Endodermal cell (in vitro differentiated cells): ENCODE measurements at regions not wholly inside any gene's neighbourhood (a gene's known extent, or its start where the extent isn't known, plus 50 kb on each side); places are given as distances from the start of the nearest gene placed in this dataset.
A peak's percentile ranks its signal among the peaks of the same experiment; 100 is the strongest.

Experiments used
- DNase-seq: peaks from one replicate; pipeline ENCODE4 v3.0.0-alpha.2; 2017
- H3K27ac ChIP-seq: 2 replicates; pipeline ENCODE4 v1.5.1; 2013; ENCODE audit warnings: mild to moderate bottlenecking, low read depth, low read length, moderate library complexity
- H3K27me3 ChIP-seq: 2 replicates; pipeline ENCODE4 v1.6.1; 2013; ENCODE audit warnings: mild to moderate bottlenecking, low read length, moderate library complexity; ENCODE audit not compliant: insufficient read depth, control insufficient read depth, poor library complexity, severe bottlenecking
- H3K36me3 ChIP-seq: 2 replicates; pipeline ENCODE4 v1.7.0; 2013; ENCODE audit warnings: mild to moderate bottlenecking, low read length, moderate library complexity; ENCODE audit not compliant: control insufficient read depth, insufficient read depth
- H3K4me1 ChIP-seq: one replicate; pipeline ENCODE4 v1.7.0; 2013; ENCODE audit warnings: low read length; ENCODE audit not compliant: control insufficient read depth, insufficient read depth
- H3K4me3 ChIP-seq: 2 replicates; pipeline ENCODE4 v1.5.1; 2013; ENCODE audit warnings: mild to moderate bottlenecking, low read length, moderate library complexity
- H3K9ac ChIP-seq: 2 replicates; pipeline ENCODE4 v1.6.1; 2013; ENCODE audit warnings: mild to moderate bottlenecking, low read length, moderate library complexity; ENCODE audit not compliant: poor library complexity, severe bottlenecking; ENCODE audit errors: extremely low read depth
- H3K9me3 ChIP-seq: 2 replicates; pipeline ENCODE4 v1.6.1; 2013; ENCODE audit warnings: mild to moderate bottlenecking, low read length, moderate library complexity; ENCODE audit not compliant: control insufficient read depth
- H3K27ac Mint-ChIP-seq: 2 replicates; pipeline ENCODE4 v1.8.0; 2020; ENCODE audit warnings: mixed read lengths
- H3K27me3 Mint-ChIP-seq: 2 replicates; pipeline ENCODE4 v1.8.0; 2021; ENCODE audit warnings: mild to moderate bottlenecking, mixed read lengths; ENCODE audit not compliant: insufficient read depth
- H3K36me3 Mint-ChIP-seq: 2 replicates; pipeline ENCODE4 v1.8.0; 2020; ENCODE audit warnings: low read depth, mixed read lengths
- H3K4me1 Mint-ChIP-seq: 2 replicates; pipeline ENCODE4 v1.8.0; 2020; ENCODE audit warnings: mixed read lengths
- H3K4me3 Mint-ChIP-seq: 2 replicates; pipeline ENCODE4 v1.8.0; 2020; ENCODE audit warnings: mild to moderate bottlenecking, moderate library complexity, mixed read lengths
- H3K9me3 Mint-ChIP-seq: 2 replicates; pipeline ENCODE4 v1.8.0; 2020; ENCODE audit warnings: mild to moderate bottlenecking, mixed read lengths
- WGBS, 2 experiments: methylation state at CpG; one replicate each; pipeline versions ENCODE4 v1.1.5 to v1.1.7; 2013; ENCODE audit warnings: missing lambda C conversion rate in 2 of 2, mixed read lengths in 1 of 2; ENCODE audit not compliant: insufficient coverage in 1 of 2, insufficient read length in 1 of 2; 5-methylcytosine and 5-hydroxymethylcytosine counted together
- TF ChIP-seq, protein P1 (sequence below): fragments of 200-600 bp; sonication (generic); conservative IDR thresholded peaks from 2 replicates; pipeline ENCODE4 v1.5.0; 2021; ENCODE audit warnings: antibody characterized with exemption, mild to moderate bottlenecking

GRCh38 chr5:84779186-84779585 lies 394.5 kb upstream of the EDIL3 start:
- DNase-seq, result no peak
- Mint-ChIP-seq H3K27ac (no peak overlapping the region), H3K4me3 (no peak overlapping the region), H3K27me3 (no peaks in the 10 kb centered on the region), H3K36me3 (no peaks in the 10 kb centered on the region), H3K4me1 (peaks cover 11% of the 10 kb centered on the region), H3K9me3 (no peaks in the 10 kb centered on the region)
- no peaks in the 10 kb centered on the region for H3K4me1 ChIP-seq
- H3K9ac ChIP-seq, result no peak overlapping the region
- 91% methylated on average over 2 of the region's 2 CpGs; no CpG with 5 or more reads in 1 of the 2 experiments for WGBS, 2 experiments
- no peaks in the 10 kb centered on the region for H3K9me3 ChIP-seq
- no peak overlapping the region for H3K4me3 ChIP-seq
- no peak overlapping the region for H3K27ac ChIP-seq
- no peaks in the 10 kb centered on the region for H3K36me3 ChIP-seq
- TF ChIP-seq, protein P1, sequence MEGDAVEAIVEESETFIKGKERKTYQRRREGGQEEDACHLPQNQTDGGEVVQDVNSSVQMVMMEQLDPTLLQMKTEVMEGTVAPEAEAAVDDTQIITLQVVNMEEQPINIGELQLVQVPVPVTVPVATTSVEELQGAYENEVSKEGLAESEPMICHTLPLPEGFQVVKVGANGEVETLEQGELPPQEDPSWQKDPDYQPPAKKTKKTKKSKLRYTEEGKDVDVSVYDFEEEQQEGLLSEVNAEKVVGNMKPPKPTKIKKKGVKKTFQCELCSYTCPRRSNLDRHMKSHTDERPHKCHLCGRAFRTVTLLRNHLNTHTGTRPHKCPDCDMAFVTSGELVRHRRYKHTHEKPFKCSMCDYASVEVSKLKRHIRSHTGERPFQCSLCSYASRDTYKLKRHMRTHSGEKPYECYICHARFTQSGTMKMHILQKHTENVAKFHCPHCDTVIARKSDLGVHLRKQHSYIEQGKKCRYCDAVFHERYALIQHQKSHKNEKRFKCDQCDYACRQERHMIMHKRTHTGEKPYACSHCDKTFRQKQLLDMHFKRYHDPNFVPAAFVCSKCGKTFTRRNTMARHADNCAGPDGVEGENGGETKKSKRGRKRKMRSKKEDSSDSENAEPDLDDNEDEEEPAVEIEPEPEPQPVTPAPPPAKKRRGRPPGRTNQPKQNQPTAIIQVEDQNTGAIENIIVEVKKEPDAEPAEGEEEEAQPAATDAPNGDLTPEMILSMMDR, result no peak
- no peaks in the 10 kb centered on the region for H3K27me3 ChIP-seq

DNA sequence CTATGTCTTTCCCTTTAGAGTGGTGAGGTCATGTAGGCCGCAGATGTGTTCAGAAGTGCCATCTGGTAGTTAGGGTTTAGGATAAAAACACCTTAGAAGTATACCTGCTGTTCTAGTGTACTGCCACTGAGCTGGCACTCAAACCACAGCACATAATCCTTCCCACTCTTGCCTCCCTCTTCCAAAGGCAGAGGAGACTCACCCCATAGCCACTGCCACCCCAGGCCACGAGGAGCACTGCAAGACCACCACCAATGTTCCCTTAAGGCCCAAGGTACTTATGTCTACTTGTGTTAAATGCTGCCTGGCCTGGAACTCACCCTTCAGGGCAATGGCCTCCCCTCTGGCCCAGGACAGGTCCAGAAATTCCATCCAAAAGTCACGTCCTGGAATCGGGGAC lies 379.5 kb upstream of the EDIL3 start:
- Histone ChIP-seq H3K27me3 (no peaks in the 10 kb centered on the region), H3K4me1 (peaks cover 3% of the 10 kb centered on the region), H3K9ac (no peak overlapping the region), H3K27ac (no peak overlapping the region), H3K9me3 (no peaks in the 10 kb centered on the region), H3K4me3 (no peak overlapping the region), H3K36me3 (no peaks in the 10 kb centered on the region)
- DNase-seq, result peak; percentile 56
- H3K4me3 Mint-ChIP-seq, result no peak overlapping the region
- H3K36me3 Mint-ChIP-seq, result no peaks in the 10 kb centered on the region
- WGBS, 2 experiments, result 90 to 100% methylated on average over 2 to 4 of the region's 4 CpGs
- H3K27ac Mint-ChIP-seq, result no peak overlapping the region
- H3K9me3 Mint-ChIP-seq, result no peaks in the 10 kb centered on the region
- TF ChIP-seq, protein P1, result peak; percentile 42
- H3K4me1 Mint-ChIP-seq, result peaks cover 4% of the 10 kb centered on the region
- H3K27me3 Mint-ChIP-seq, result no peaks in the 10 kb centered on the region

DNA sequence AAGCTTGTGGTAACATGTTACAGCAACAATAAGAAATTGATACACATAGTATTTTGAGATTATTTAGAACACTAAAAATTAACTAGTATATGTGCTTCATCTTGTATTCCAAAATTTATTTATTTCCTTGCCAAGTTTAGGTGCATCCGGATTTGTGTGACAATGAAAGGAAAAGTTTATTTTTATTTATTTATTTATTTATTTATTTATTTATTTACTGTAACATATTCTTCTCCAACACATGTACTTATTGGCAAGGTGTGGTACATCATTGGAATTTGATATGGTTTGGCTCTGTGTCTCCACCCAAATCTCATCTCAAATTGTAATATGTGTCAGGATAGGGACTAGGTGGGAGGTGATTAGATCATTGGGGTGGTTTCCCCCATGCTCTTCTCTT lies 373.3 kb upstream of the EDIL3 start:
- H3K4me1 ChIP-seq, result no peaks in the 10 kb centered on the region
- H3K4me3 Mint-ChIP-seq, result no peak overlapping the region
- no peaks in the 10 kb centered on the region for H3K27me3 Mint-ChIP-seq
- no peak overlapping the region for H3K27ac ChIP-seq
- no peaks in the 10 kb centered on the region for H3K9me3 Mint-ChIP-seq
- no peak overlapping the region for H3K9ac ChIP-seq
- DNase-seq, result no peak
- H3K27ac Mint-ChIP-seq, result no peak overlapping the region
- no peaks in the 10 kb centered on the region for H3K36me3 Mint-ChIP-seq
- H3K36me3 ChIP-seq, result no peaks in the 10 kb centered on the region
- TF ChIP-seq, protein P1, result no peak
- H3K4me1 Mint-ChIP-seq, result no peaks in the 10 kb centered on the region
- H3K9me3 ChIP-seq, result no peaks in the 10 kb centered on the region
- WGBS, 2 experiments, result no CpG with 5 or more reads among the region's 1 CpG
- H3K27me3 ChIP-seq, result no peaks in the 10 kb centered on the region
- H3K4me3 ChIP-seq, result no peak overlapping the region
